NB4 (cell line): ENCODE measurements at regions not wholly inside any gene's neighbourhood (a gene's known extent, or its start where the extent isn't known, plus 50 kb on each side); places are given as distances from the start of the nearest gene placed in this dataset.

Experiments
- MYC ChIP-seq: IDR thresholded peaks from 2 replicates; pipeline ENCODE4 v1.6.1; 2011; ENCODE audit warnings: low read depth, low read length
- POLR2A ChIP-seq: IDR thresholded peaks from 2 replicates; pipeline ENCODE4 v1.6.1; 2011; ENCODE audit warnings: mild to moderate bottlenecking; ENCODE audit not compliant: insufficient read length; ENCODE audit errors: extremely low read depth
- TF ChIP-seq, protein P1 (sequence below): IDR thresholded peaks from one replicate; pipeline ENCODE4 v1.5.1; 2012; ENCODE audit warnings: low read depth, low read length

DNA sequence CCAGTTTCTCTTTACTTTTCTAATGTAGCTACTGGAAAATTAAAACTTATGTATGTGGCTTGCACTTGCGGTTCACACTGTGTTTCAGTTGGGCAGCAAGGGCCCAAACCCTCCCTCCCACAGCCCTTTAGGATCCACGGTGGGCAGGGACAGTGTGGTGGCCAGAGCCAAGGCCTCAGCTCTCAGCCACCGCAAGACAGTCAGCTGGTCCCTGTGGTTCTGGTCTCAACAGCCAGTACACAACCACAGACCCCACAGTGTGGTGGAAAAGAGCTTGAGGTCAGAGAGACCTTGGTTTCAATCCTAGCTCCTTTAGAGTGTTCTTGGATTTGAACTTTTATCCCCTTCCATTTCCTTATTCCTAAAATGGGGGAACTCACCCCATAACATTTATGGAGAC is 153.0 kb upstream of the SMIM23 start:
- no peak for TF ChIP-seq POLR2A
- TF ChIP-seq, protein P1, sequence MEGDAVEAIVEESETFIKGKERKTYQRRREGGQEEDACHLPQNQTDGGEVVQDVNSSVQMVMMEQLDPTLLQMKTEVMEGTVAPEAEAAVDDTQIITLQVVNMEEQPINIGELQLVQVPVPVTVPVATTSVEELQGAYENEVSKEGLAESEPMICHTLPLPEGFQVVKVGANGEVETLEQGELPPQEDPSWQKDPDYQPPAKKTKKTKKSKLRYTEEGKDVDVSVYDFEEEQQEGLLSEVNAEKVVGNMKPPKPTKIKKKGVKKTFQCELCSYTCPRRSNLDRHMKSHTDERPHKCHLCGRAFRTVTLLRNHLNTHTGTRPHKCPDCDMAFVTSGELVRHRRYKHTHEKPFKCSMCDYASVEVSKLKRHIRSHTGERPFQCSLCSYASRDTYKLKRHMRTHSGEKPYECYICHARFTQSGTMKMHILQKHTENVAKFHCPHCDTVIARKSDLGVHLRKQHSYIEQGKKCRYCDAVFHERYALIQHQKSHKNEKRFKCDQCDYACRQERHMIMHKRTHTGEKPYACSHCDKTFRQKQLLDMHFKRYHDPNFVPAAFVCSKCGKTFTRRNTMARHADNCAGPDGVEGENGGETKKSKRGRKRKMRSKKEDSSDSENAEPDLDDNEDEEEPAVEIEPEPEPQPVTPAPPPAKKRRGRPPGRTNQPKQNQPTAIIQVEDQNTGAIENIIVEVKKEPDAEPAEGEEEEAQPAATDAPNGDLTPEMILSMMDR, result no peak
- no peak for TF ChIP-seq MYC
